IPS DF 4.7 (cell line): ENCODE measurements at regions not wholly inside any gene's neighbourhood (a gene's known extent, or its start where the extent isn't known, plus 50 kb on each side); places are given as distances from the start of the nearest gene placed in this dataset.

Source experiments
- DNase-seq: peaks from one replicate; pipeline ENCODE4 v3.0.0-alpha.2; 2013; ENCODE audit warnings: low spot score; ENCODE audit errors: extremely low read depth

GRCh38 chr1:199684686-199685273 is 342.7 kb upstream of the NR5A2 start:
- DNase-seq, result no peak

GRCh38 chr1:199685369-199685768 is 342.1 kb upstream of the NR5A2 start:
- no peak for DNase-seq

- no peak for DNase-seq
Observed at GRCh38 chr1:199687321-199687720, 340.2 kb upstream of the NR5A2 start.

GRCh38 chr1:199688133-199688676 is 339.3 kb upstream of the NR5A2 start:
- no peak for DNase-seq

GRCh38 chr1:199688774-199689173 is 338.7 kb upstream of the NR5A2 start:
- DNase-seq, result no peak

- no peak for DNase-seq
Observed at GRCh38 chr1:199690496-199690895, 337.0 kb upstream of the NR5A2 start.

- no peak for DNase-seq
Observed at GRCh38 chr1:199691540-199691939, 336.0 kb upstream of the NR5A2 start.

- no peak for DNase-seq
Observed at GRCh38 chr1:199693724-199694123, 333.8 kb upstream of the NR5A2 start.

GRCh38 chr1:199696225-199696624 is 331.3 kb upstream of the NR5A2 start:
- no peak for DNase-seq

- DNase-seq, result no peak
Observed at GRCh38 chr1:199698222-199698621, 329.3 kb upstream of the NR5A2 start.

GRCh38 chr1:199700551-199700950 is 327.0 kb upstream of the NR5A2 start:
- DNase-seq, result no peak

GRCh38 chr1:199701726-199702125 is 325.8 kb upstream of the NR5A2 start:
- DNase-seq, result no peak

GRCh38 chr1:199704231-199704630 is 323.3 kb upstream of the NR5A2 start:
- no peak for DNase-seq

GRCh38 chr1:199705825-199706224 is 321.7 kb upstream of the NR5A2 start:
- DNase-seq, result no peak

- no peak for DNase-seq
Observed at GRCh38 chr1:199706826-199707606, 320.5 kb upstream of the NR5A2 start.

GRCh38 chr1:199710974-199711373 is 316.5 kb upstream of the NR5A2 start:
- DNase-seq, result no peak

- no peak for DNase-seq
Observed at GRCh38 chr1:199716729-199717128, 310.8 kb upstream of the NR5A2 start.

- no peak for DNase-seq
Observed at GRCh38 chr1:199719156-199719842, 308.2 kb upstream of the NR5A2 start.

- DNase-seq, result no peak
Observed at GRCh38 chr1:199720496-199720895, 307.0 kb upstream of the NR5A2 start.

GRCh38 chr1:199721001-199721400 is 306.5 kb upstream of the NR5A2 start:
- DNase-seq, result no peak

- DNase-seq, result no peak
Observed at GRCh38 chr1:199723250-199723956, 304.1 kb upstream of the NR5A2 start.

GRCh38 chr1:199724049-199724448 is 303.5 kb upstream of the NR5A2 start:
- no peak for DNase-seq
